ENCODE measurements at regions not wholly inside any gene's neighbourhood (a gene's known extent, or its start where the extent isn't known, plus 50 kb on each side); places are given as distances from the start of the nearest gene placed in this dataset.

DNA sequence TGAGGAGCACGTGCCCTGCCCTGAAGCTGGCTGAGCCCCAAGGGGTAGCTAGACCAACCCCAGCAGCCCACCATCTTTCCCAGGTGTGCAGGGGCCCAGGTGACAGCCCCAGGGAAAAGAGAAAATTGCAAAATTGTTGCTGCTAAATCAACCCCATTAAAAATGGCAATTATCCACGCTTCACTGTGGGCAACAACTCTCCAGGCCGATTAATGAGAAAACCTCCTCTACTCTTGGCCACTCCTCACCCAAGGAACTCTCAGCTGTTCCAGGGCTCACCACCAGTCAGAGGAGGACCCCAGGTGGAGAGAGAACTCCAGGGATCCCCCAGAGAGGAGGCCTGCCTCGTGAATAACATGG lies 516.1 kb upstream of the MGMT start:
- no peak for DNase-seq (ENCODE audit: low read depth, low spot score)
- H3K27ac ChIP-seq: no peak overlapping the region

DNA sequence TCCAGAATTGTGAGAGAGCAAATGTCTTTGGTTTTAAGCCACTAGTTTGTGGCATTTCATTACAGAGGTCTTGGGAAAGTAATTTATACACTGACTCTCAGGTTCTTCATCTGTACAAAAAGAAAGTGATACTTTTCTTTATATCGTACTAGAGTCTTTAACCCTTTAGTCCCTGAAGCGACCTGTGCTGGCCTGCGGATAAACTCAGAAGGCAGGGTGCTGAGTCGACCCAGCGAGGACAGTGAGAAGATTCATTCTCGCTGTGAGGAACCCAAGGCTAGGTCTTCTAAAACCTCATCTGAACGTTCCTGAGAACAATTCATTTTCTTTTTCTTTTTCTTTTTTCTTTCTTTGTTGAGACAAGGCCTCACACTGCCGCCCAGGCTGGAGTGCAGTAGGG lies 514.2 kb upstream of the MGMT start:
- no peak overlapping the region for H3K27ac ChIP-seq
- no peak for DNase-seq (ENCODE audit: low read depth, low spot score)

DNA sequence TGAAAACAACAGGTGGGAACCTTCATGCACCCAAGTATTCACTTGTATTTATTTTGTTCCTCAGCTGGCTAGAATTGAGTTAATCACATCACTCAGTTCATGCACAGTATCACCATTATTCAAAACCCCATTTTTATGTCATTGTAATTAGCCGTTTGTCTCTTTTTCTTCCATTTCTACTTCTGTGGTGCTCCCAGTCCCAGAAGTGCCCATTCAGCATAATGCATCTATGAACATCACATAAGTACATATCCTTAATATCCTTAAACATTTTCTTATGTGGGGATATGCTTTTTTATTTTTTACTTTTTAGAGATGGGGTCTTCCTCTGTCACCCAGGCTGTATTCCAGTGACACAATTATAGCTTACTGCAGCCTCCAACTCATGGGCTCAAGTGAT lies 510.9 kb upstream of the MGMT start:
- DNase-seq (ENCODE audit: low read depth, low spot score): no peak
- H3K27ac ChIP-seq: no peak overlapping the region

- DNase-seq (ENCODE audit: low read depth, low spot score): no peak
- no peak overlapping the region for H3K27ac ChIP-seq
These were observed 509.8 kb upstream of the MGMT start for GRCh38 chr10:128957221-128957620.

- no peak for DNase-seq (ENCODE audit: low read depth, low spot score)
- no peak overlapping the region for H3K27ac ChIP-seq
These were observed 508.0 kb upstream of the MGMT start for GRCh38 chr10:128958834-128959690.

- no peak overlapping the region for H3K27ac ChIP-seq
- DNase-seq (ENCODE audit: low read depth, low spot score): no peak
These were observed 507.3 kb upstream of the MGMT start for GRCh38 chr10:128959746-128960145.

- no peak for DNase-seq (ENCODE audit: low read depth, low spot score)
- H3K27ac ChIP-seq: no peak overlapping the region
These were observed 506.5 kb upstream of the MGMT start for GRCh38 chr10:128960517-128960916.

DNA sequence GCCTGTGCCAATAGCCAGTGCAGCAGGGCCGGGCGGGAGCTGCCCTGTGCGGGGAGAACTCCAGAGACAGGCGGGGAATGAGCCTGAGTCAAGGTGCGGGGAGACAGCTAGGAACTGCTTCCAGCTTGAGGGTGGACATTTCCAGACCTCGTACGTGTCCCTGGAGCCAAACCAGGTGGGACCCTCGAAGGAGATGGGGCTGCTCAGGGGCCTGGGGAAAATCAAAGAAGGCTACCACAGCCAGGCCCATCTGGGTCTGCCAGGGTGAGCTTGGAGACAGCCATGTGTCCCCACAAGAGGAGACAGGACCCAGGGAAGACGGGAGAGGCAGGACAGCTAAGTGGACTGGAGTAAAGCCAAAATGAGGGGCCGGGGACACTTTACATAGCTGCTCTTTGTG lies 504.9 kb upstream of the MGMT start:
- no peak for DNase-seq (ENCODE audit: low read depth, low spot score)
- no peak overlapping the region for H3K27ac ChIP-seq

DNA sequence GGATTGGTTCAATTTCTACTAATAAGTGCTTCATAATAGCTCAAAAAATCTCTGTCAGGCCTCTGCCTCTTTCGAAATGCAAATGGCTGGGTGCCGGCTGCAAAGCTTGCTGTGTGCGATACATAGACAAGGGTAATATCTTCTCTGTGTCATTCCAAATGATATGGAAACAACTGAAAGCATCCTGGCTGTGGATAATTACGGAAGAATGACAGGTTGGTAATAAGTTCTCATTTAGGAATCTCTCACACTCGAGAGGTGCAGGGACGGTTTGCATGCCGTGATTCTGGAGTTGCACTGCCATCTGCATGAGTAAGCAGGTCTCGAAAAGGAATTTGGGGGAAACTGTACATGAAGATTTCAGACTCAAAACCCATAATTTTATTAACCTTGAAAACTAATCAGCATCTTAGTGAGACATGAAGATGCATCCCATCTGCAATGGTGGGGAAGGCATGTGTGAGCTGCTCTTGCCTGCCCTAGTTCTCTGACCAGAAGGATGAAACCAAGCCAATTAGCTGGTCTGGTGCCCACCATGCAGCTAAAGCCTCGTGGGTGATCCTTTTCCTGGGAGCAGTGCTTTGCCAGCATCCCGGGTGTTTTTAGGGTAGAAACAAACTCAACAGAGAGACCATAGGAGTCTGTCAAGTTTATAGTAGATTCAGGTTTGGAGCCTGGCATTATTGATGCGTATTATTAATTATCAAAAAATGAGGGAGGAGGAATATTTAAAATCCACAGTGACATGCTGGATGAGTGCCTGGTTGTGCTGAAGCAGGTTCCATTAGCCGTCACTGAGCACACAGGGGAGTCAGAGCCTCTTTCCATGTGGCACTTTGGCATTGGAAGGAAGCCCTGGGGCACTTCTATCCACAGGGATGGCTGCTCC lies 503.6 kb upstream of the MGMT start:
- DNase-seq (ENCODE audit: low read depth, low spot score): no peak

DNA sequence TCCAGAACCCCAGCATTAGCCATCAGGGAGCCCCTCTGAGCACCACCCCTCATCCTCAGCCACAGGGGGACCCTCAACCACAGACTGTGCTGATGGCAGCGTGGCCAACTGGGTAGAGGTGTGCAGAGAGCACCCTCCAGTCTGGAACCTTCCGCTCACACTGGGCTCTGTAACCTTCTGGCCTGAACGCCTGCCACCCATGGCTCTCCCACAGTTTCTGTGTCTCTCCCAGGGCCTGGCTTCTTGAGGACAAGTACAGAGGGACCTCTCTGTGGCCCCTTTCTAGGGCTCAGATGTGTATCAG lies 503.0 kb upstream of the MGMT start:
- DNase-seq (ENCODE audit: low read depth, low spot score): no peak
- no peak overlapping the region for H3K27ac ChIP-seq

More for the DNA sequence above, 503.6 kb upstream of the MGMT start:
- no peak overlapping the region for H3K27ac ChIP-seq

- no peak overlapping the region for H3K27ac ChIP-seq
- DNase-seq (ENCODE audit: low read depth, low spot score): no peak
These were observed 498.9 kb upstream of the MGMT start for GRCh38 chr10:128967980-128968756.

DNA sequence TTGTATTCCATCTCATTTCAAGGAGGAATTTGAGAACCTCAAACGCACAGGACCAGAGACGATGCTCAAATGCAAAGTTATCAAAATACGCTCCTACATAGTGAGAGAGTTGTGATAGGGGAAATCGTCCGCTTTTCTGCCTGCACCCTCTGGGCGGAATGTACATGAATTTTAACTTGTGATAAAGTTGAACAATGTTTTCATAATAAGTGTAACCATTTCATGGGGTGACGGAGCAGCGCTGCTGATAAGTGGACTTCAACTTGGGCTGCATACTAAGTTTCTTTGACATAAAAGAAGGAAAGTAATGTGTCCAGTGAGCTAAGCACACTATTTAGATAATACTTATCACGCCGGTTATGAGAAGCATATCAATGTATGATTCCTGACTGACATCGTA lies 497.5 kb upstream of the MGMT start:
- no peak for DNase-seq (ENCODE audit: low read depth, low spot score)
- H3K27ac ChIP-seq: no peak overlapping the region

GRCh38 chr10:128971374-128972035 lies 495.5 kb upstream of the MGMT start:
- H3K27ac ChIP-seq: no peak overlapping the region
- DNase-seq (ENCODE audit: low read depth, low spot score): no peak

GRCh38 chr10:128972036-128972405 lies 495.0 kb upstream of the MGMT start:
- DNase-seq (ENCODE audit: low read depth, low spot score): no peak
- H3K27ac ChIP-seq: no peak overlapping the region

DNA sequence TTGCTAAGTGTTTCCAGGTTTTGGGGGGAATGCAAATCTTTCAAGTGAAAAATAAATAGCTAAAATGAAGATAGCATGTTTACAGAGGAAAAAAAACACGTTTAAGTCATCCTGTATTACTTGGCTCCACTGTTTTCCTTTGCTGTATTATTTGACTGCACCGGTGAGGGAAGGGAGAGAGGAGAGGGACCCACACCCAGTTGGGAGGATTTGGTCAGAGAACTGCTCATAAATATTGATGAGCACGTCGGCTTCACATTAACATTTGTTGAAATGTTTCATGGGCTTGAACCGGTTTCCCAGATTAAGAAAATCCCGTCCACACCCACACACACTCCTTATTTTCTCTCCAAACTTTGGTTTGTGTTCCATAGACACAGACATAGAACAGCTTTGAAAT lies 493.8 kb upstream of the MGMT start:
- no peak for DNase-seq (ENCODE audit: low read depth, low spot score)

DNA sequence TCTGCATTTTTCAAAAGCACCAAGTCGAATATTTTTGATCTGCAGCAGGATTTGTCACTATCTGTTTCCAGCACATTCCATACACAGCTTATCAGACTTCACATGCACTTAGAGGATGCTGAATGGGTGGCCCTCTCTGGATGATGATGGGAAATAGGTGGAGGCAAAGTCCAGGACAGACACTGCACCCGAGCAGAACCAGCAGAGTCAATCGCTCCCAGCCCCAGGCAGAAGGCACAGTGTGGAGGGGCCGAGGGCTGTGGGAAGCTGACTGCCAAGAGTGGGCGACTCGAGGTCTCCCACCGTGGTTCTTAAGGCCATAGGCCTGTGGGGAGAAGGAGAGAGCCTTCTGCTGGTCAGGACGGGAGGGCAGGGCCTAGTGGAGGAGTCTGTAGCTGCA lies 490.2 kb upstream of the MGMT start:
- H3K27ac ChIP-seq: no peak overlapping the region
- DNase-seq (ENCODE audit: low read depth, low spot score): no peak

More for the DNA sequence above, 493.8 kb upstream of the MGMT start:
- H3K27ac ChIP-seq: no peak overlapping the region

- DNase-seq (ENCODE audit: low read depth, low spot score): no peak
- H3K27ac ChIP-seq: no peak overlapping the region
These were observed 488.8 kb upstream of the MGMT start for GRCh38 chr10:128978211-128978610.

GRCh38 chr10:128979405-128979804 lies 487.6 kb upstream of the MGMT start:
- no peak overlapping the region for H3K27ac ChIP-seq
- no peak for DNase-seq (ENCODE audit: low read depth, low spot score)

DNA sequence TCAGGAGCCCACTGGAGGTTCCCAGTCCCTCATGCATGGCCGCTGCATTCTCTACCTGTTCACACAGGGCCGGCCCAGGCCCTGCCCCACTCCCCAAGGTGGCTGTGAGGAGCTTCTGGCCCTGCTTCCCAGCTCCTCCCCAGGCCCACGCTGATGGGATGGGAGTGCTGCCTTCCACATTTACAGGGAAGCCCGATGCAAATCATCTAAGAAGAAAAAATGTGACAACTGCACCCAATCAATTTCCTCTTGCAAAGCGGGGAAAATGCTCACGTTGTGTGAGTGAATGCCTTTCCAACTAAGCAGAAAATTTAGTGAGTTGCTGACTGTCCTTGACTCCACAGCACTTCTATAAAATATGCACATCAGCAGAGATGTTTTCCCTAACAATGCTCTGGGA lies 485.8 kb upstream of the MGMT start:
- DNase-seq (ENCODE audit: low read depth, low spot score): no peak
- H3K27ac ChIP-seq: no peak overlapping the region

DNA sequence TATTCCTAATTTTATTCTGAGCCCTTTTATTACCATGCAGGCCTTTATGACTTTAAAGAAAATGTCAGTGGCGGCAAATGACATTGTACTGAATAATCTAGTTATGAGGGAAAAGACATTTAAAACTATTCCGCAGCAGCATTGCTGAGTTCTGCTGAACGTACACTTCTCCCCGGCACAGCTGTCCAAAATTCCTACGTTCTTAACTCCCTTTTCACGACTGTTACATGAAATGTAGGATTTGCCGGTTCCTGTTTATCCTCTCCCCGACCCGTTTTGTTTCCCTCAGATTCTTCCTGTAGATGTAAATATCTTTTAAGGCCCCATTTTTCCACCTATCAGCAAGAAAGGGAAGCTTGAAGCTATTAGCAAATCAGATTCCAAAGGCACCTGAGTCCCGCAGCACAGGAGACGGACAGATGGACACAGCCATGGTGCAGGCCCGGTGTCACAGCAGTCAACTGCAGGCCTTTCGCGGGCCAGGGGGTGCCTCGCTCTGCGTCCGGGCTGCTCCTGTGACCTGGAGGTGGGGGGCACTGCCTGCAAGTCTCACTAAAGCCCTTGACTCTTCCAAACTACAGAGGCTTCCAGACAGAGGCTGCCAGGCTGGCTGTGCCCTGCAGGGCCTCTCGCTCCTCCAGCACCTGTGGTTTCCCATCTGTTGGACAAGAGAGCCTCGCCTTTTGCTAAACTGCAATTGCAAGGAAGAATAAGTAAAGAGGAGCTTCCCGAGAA lies 485.0 kb upstream of the MGMT start:
- H3K27ac ChIP-seq: no peak overlapping the region
- no peak for DNase-seq (ENCODE audit: low read depth, low spot score)
